ENCODE measurements at regions not wholly inside any gene's neighbourhood (a gene's known extent, or its start where the extent isn't known, plus 50 kb on each side); places are given as distances from the start of the nearest gene placed in this dataset.

DNA sequence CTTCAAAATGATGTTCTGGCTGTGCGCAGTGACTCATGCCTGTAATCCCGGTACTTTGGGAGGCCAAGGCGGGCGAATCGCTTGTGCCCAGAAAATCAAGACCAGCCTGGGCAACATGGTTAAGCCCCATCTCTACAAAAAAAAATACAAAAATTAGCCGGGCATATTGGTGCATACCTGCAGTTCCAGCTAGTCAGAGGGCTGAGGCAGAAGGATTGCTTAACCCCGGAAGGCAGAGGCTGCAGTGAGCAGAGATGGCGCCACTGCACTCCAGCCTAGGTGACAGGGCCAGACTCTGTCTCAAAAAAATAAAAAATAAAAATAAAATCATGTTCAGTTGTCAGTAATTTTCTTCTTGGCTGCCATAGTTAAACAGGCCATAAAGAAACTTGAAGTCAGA is 245.9 kb upstream of the USP15 start:
- Histone ChIP-seq H3K4me3 (no peak overlapping the region), H3K27ac (no peak overlapping the region), H3K36me3 (no peaks in the 10 kb centered on the region), H3K9me3 (no peaks in the 10 kb centered on the region), H3K27me3 (no peaks in the 10 kb centered on the region), H3K4me1 (no peaks in the 10 kb centered on the region)
- intact Hi-C loops (cut with DNase I) = no loop called here
- no peak for DNase-seq (ENCODE audit: low spot score in 2 of 2)
- TF ChIP-seq, protein P1, sequence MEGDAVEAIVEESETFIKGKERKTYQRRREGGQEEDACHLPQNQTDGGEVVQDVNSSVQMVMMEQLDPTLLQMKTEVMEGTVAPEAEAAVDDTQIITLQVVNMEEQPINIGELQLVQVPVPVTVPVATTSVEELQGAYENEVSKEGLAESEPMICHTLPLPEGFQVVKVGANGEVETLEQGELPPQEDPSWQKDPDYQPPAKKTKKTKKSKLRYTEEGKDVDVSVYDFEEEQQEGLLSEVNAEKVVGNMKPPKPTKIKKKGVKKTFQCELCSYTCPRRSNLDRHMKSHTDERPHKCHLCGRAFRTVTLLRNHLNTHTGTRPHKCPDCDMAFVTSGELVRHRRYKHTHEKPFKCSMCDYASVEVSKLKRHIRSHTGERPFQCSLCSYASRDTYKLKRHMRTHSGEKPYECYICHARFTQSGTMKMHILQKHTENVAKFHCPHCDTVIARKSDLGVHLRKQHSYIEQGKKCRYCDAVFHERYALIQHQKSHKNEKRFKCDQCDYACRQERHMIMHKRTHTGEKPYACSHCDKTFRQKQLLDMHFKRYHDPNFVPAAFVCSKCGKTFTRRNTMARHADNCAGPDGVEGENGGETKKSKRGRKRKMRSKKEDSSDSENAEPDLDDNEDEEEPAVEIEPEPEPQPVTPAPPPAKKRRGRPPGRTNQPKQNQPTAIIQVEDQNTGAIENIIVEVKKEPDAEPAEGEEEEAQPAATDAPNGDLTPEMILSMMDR (IDR thresholded peaks at IDR 0.05) = no peak

DNA sequence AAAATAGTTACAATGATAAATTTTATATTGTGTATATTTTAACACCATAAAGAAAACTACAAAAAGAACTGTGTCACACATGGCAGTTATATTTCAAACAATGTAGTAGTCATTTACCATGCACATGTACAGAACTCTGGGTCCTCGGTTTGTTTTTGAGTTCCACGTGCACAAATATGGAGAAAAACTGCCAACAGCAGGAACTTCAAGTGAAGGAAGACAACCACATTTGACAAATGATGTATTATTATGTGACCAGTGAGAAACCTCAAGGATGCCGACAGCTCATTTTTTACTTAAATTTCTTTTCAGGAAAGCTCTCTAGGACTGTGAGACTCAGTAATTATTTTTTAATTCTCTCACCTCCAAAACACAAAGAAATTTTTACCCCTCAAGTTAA is 244.2 kb upstream of the USP15 start:
- no peaks in the 10 kb centered on the region for H3K4me1 ChIP-seq
- H3K27me3 ChIP-seq = no peaks in the 10 kb centered on the region
- TF ChIP-seq, protein P1 (IDR thresholded peaks at IDR 0.05) = no peak
- no peak overlapping the region for H3K4me3 ChIP-seq
- H3K36me3 ChIP-seq = no peaks in the 10 kb centered on the region
- intact Hi-C loops (cut with DNase I) = no loop called here
- no peak overlapping the region for H3K27ac ChIP-seq
- no peaks in the 10 kb centered on the region for H3K9me3 ChIP-seq
- no peak for DNase-seq (ENCODE audit: low spot score in 2 of 2)

DNA sequence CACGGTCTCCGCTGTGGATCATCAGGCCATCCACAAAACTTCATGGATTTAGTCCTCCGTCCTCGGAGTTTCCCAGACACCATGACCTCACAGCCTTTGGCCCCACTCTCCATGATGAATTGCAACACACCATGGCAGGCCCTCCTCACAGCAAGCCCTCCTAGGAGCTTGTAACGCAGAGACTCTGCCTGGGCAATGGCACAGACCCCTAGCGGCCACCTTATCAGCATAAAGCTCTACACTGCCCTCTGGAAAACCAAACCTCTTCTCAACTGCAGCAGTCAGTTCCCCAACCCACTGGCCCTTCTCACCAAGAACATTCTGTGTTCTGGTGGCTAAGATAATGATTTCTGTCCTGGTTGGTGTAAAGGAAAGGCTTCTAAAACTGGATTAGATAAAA is 238.4 kb upstream of the USP15 start:
- H3K36me3 ChIP-seq = no peaks in the 10 kb centered on the region
- DNase-seq (ENCODE audit: low spot score in 2 of 2) = no peak

DNA sequence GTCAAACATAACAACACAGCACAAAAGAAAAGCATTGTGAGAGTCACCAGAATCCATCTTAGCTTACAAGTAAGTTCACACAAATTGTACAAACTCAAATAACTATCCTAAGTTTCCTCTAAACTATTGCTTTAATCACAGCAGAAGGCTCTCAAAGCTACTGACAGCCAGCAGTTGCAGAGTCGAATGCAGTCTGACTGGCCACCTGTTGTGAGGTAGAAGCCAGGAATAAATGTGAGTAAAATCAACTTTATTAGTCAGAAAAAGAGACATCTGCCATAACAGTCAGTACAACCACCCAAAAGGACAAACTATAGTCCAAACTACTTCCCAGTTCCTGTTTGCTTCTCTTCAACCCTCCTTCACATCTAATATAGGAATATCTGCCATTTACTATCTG is 231.7 kb upstream of the USP15 start:
- Histone ChIP-seq H3K27ac (no peak overlapping the region), H3K4me3 (no peak overlapping the region), H3K27me3 (no peaks in the 10 kb centered on the region), H3K9me3 (no peaks in the 10 kb centered on the region), H3K36me3 (no peaks in the 10 kb centered on the region), H3K4me1 (no peaks in the 10 kb centered on the region)
- no peak for DNase-seq (ENCODE audit: low spot score in 2 of 2)
- intact Hi-C loops (cut with DNase I) = no loop called here
- TF ChIP-seq, protein P1 (IDR thresholded peaks at IDR 0.05) = no peak

More for the DNA sequence above, 238.4 kb upstream of the USP15 start:
- intact Hi-C loops (cut with DNase I) = no loop called here
- Histone ChIP-seq H3K4me1 (no peaks in the 10 kb centered on the region), H3K9me3 (no peaks in the 10 kb centered on the region), H3K27ac (no peak overlapping the region), H3K4me3 (no peak overlapping the region), H3K27me3 (no peaks in the 10 kb centered on the region)
- TF ChIP-seq, protein P1 (IDR thresholded peaks at IDR 0.05) = no peak

DNA sequence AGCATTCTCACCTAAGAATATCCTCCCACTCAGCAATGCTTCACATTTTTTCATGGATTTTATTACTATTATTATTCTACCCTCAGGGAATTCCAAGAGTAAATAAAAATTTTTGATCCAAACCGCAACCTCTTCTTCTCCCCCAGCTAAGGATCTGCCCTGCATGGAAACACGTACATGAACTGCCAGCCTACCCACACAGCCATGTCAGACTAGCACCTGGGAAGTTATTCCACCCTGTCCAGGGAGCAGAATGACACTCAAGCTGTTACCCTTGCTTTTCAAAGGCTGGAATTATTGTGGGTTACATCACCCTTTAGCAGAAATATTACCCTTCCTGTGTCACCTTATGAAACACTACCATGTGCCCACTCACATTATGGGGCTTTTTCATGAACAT is 227.3 kb upstream of the USP15 start:
- no peaks in the 10 kb centered on the region for H3K4me1 ChIP-seq
- TF ChIP-seq, protein P1 (IDR thresholded peaks at IDR 0.05) = no peak
- no peaks in the 10 kb centered on the region for H3K27me3 ChIP-seq
- intact Hi-C loops (cut with DNase I) = no loop called here
- DNase-seq (ENCODE audit: low spot score in 2 of 2) = no peak
- H3K27ac ChIP-seq = no peak overlapping the region
- H3K9me3 ChIP-seq = no peaks in the 10 kb centered on the region
- no peak overlapping the region for H3K4me3 ChIP-seq
- H3K36me3 ChIP-seq = no peaks in the 10 kb centered on the region

DNA sequence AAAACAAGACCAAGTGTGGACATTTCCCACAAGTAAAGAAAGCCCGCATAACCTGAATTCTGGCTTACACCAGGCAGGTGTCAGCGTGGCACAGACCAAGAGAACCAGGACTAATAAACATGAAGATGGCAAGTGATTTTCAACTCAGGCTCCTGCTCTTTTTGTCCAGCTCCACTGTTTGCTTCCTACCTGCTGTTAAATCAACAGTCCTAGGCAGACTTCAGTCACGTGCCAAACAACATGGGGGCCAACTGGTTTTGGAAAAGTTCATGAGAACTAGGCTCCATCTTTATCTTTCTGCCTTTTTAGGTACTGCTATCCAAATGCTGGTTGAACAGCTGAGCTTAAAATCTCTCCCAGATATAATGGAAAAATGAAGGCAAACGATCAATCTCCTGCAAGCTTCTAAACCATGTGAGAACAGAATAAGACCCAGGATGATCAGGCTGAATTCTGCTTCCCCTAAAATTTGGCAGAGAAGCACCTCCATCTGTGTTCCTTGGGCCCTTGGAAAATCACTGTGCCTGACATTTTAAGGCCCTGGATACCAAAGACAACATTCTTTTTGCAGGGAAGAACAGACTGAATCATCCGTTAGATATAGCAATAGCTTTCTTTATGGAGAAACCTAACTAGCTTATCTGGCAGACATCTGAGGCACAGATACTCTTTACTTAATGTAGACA is 215.6 kb upstream of the USP15 start:
- no peak for DNase-seq (ENCODE audit: low spot score in 2 of 2)
- intact Hi-C loops (cut with DNase I) = no loop called here
- H3K4me3 ChIP-seq = no peak overlapping the region

More for the DNA sequence above, 215.6 kb upstream of the USP15 start:
- Histone ChIP-seq H3K27ac (no peak overlapping the region), H3K9me3 (no peaks in the 10 kb centered on the region), H3K27me3 (no peaks in the 10 kb centered on the region), H3K36me3 (no peaks in the 10 kb centered on the region), H3K4me1 (no peaks in the 10 kb centered on the region)
- TF ChIP-seq, protein P1 (IDR thresholded peaks at IDR 0.05) = no peak

Measured in ascending aorta (tissue), 2 donors.